Thyroid gland (tissue), 4 donors: ENCODE measurements at regions not wholly inside any gene's neighbourhood (a gene's known extent, or its start where the extent isn't known, plus 50 kb on each side); places are given as distances from the start of the nearest gene placed in this dataset.

ENCODE experiments used
- DNase-seq, 2 donors: peaks; one replicate each; pipeline ENCODE4 v3.0.0-alpha.2; 2019
- H3K27ac ChIP-seq, 3 donors: fragments of 200-600 bp; sonication (generic); 1 replicate in 2 of 3; 2 replicates in 1 of 3; pipeline ENCODE4 v1.5.1; 2016 to 2019; ENCODE audit warnings: mild to moderate bottlenecking in 1 of 3, moderate library complexity in 1 of 3
- H3K27me3 ChIP-seq: fragments of 200-600 bp; sonication (generic); one replicate; pipeline ENCODE4 v1.5.1; 2019
- H3K36me3 ChIP-seq, 2 donors: fragments of 200-600 bp; sonication (generic); one replicate each; pipeline ENCODE4 v1.5.1; 2016 to 2019
- H3K4me1 ChIP-seq, 2 donors: fragments of 200-600 bp; sonication (generic); one replicate each; pipeline ENCODE4 v1.5.1; 2017 to 2019
- H3K4me3 ChIP-seq, 3 donors: fragments of 200-600 bp; sonication (generic); replicated peaks in 1 of 3; 1 replicate in 2 of 3; 2 replicates in 1 of 3; pipeline ENCODE4 v1.5.1; 2016; ENCODE audit warnings: mild to moderate bottlenecking in 1 of 3
- H3K9me3 ChIP-seq: fragments of 200-600 bp; sonication (generic); one replicate; pipeline ENCODE4 v1.5.1; 2017
- POLR2A ChIP-seq, 2 donors: fragments of 450-650 bp; IDR thresholded peaks; one replicate each; pipeline ENCODE4 v1.6.1; 2017; ENCODE audit warnings: antibody characterized with exemption in 2 of 2, mild to moderate bottlenecking in 2 of 2, moderate library complexity in 1 of 2
- WGBS, 2 donors: methylation state at CpG; one replicate each; pipeline ENCODE4 v1.1.5; 2017; 5-methylcytosine and 5-hydroxymethylcytosine counted together
- intact Hi-C: fragments of 100-400 bp; cut with DNase I; formaldehyde crosslinking; loops from one replicate; pipeline ENCODE4 v1.15.1; 2023
- TF ChIP-seq, protein P1 (sequence below), 6 experiments: fragments of 200-600 bp in 3 of 6; fragments of 450-650 bp in 3 of 6; sonication (generic) in 3 of 6; IDR thresholded peaks; one replicate each; pipeline ENCODE4 v1.5.1; 2016 to 2019; ENCODE audit warnings: antibody characterized with exemption in 6 of 6, mild to moderate bottlenecking in 2 of 6, inconsistent platforms in 1 of 6, moderate library complexity in 1 of 6

DNA sequence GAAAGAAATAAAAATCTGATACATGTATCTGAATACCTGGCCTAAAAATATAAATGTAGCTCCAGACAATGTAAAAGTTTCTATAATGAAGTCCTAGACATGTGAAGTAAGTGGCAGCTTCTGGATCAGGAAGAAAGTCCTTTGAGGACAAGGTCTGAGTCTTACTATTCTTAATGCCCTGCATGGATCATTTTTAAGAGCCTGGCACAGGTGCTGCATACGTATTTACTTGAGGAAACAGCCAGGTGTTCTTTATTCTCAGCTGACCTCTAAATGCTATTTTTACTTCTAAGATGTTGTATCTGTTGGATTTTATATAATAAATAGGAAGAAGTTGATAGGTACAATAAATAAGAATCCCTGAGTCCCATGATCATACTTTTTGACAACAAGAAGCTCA, 750.0 kb upstream of the LUZP2 start:
- Histone ChIP-seq H3K4me1 (no peaks in the 10 kb centered on the region), H3K9me3 (no peaks in the 10 kb centered on the region), H3K36me3 (no peaks in the 10 kb centered on the region), H3K27ac (no peak overlapping the region), H3K4me3 (no peak overlapping the region), H3K27me3 (no peaks in the 10 kb centered on the region)
- WGBS, 2 donors = 66 to 77% methylated on average over 1 of the region's 1 CpG
- TF ChIP-seq, protein P1, sequence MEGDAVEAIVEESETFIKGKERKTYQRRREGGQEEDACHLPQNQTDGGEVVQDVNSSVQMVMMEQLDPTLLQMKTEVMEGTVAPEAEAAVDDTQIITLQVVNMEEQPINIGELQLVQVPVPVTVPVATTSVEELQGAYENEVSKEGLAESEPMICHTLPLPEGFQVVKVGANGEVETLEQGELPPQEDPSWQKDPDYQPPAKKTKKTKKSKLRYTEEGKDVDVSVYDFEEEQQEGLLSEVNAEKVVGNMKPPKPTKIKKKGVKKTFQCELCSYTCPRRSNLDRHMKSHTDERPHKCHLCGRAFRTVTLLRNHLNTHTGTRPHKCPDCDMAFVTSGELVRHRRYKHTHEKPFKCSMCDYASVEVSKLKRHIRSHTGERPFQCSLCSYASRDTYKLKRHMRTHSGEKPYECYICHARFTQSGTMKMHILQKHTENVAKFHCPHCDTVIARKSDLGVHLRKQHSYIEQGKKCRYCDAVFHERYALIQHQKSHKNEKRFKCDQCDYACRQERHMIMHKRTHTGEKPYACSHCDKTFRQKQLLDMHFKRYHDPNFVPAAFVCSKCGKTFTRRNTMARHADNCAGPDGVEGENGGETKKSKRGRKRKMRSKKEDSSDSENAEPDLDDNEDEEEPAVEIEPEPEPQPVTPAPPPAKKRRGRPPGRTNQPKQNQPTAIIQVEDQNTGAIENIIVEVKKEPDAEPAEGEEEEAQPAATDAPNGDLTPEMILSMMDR (IDR thresholded peaks at IDR 0.05) = no peak
- no peak for TF ChIP-seq POLR2A (IDR thresholded peaks at IDR 0.05)
- no peak for DNase-seq
- intact Hi-C loops = no loop called here

DNA sequence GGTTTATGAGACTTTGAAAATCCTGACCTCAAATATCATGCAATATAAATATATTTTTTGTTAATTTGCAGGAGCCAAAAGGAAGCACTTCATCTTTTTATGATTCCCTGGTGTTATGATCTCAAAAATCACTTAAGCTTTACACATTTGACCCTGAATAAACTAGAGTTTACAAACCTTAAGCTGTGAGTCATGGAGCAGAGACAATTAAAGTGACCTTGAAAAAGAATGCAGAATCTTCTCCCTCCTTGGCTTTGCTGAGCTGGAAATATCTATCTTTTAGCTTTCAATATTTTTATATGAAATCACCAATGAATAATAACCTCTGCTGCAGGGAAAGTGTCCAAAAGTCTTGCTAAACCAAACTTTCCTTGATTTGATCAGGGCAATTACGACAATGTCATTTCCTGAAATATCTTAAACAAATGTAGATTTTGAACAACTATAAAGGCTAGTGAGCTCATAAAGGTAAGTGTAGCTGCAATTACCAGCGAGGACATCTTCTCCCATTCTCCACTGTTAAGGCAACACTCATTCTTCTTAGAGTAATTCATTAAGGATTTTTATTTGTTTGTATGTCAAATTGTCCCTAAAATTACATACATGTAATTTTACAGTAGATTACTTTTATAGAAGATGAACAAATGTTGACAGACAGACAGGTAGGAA, 747.0 kb upstream of the LUZP2 start:
- DNase-seq = no peak
- H3K27me3 ChIP-seq = no peaks in the 10 kb centered on the region
- intact Hi-C loops = no loop called here
- no peak overlapping the region for H3K27ac ChIP-seq
- no peaks in the 10 kb centered on the region for H3K9me3 ChIP-seq
- TF ChIP-seq POLR2A (IDR thresholded peaks at IDR 0.05) = no peak
- TF ChIP-seq, protein P1 (IDR thresholded peaks at IDR 0.05) = no peak
- H3K36me3 ChIP-seq = no peaks in the 10 kb centered on the region
- no peak overlapping the region for H3K4me3 ChIP-seq
- H3K4me1 ChIP-seq = no peaks in the 10 kb centered on the region
- 77 to 82% methylated on average over 2 of the region's 2 CpGs for WGBS, 2 donors

DNA sequence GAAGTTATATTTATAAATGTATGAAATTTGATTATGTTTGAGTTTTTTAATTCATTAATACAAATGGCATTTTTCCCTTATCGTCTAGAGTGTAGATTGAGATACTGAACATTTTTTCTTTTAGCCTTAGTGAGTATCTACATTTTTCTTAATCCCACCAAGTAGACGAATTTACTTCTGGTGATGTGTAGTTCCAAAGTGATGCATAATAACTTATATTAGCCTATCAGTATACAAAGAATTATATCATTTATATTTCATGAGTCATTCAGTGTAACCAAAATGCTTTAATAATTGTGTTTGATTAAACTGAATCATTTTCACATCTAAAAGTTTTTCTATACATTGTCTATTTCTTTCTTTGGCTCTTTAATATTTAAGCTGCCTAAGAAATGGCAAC, 745.6 kb upstream of the LUZP2 start:
- no peak overlapping the region for H3K4me3 ChIP-seq
- 86 to 94% methylated on average over 2 of the region's 2 CpGs for WGBS, 2 donors
- no peak overlapping the region for H3K27ac ChIP-seq
- no peak for TF ChIP-seq POLR2A (IDR thresholded peaks at IDR 0.05)
- TF ChIP-seq, protein P1 (IDR thresholded peaks at IDR 0.05) = no peak
- no peak for DNase-seq
- no peaks in the 10 kb centered on the region for H3K36me3 ChIP-seq
- no peaks in the 10 kb centered on the region for H3K4me1 ChIP-seq
- intact Hi-C loops = no loop called here
- H3K9me3 ChIP-seq = no peaks in the 10 kb centered on the region
- H3K27me3 ChIP-seq = no peaks in the 10 kb centered on the region

DNA sequence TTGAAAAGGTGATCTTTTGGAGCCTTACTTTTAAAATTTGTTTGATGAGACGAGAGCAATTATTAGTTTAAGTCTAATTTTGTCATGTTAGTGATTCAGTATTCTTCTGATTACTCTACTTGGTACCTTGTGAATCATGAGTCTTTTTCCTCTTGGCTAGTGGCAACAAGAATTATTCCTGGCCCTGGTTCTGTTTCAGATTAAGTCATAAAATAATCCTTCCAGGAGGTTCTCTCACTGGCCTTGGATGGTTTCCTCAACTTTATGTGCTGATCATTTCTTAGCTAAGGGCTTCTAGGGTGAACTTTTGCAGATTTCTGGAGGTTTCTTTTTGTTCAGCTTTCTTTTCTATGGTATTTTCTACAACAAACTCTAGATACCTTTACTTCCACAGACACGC, 741.8 kb upstream of the LUZP2 start:
- Histone ChIP-seq H3K36me3 (no peaks in the 10 kb centered on the region), H3K4me1 (no peaks in the 10 kb centered on the region), H3K27ac (no peak overlapping the region), H3K27me3 (no peaks in the 10 kb centered on the region), H3K9me3 (no peaks in the 10 kb centered on the region), H3K4me3 (no peak overlapping the region)
- 90 to 94% methylated on average over 2 of the region's 2 CpGs for WGBS, 2 donors
- intact Hi-C loops = no loop called here
- DNase-seq = no peak
- TF ChIP-seq, protein P1 (IDR thresholded peaks at IDR 0.05) = no peak
- no peak for TF ChIP-seq POLR2A (IDR thresholded peaks at IDR 0.05)

DNA sequence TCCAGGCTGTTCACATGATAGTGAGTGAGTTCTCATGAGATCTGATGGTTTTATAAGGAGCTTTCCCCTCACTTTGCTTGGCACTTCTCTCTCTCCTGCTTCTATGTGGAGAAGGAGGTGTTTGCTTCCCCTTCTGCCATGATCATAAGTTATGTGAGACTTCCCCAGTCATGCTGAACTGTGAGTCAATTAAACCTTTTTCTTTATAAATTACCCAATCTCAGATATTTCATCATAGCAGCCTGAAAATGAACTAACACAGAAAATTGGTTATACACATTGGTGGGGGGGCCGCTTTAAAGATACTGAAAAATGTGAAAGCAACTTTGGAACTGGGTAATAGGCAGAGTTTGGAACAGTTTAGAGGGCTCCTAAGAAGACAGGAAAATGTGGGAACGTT, 741.1 kb upstream of the LUZP2 start:
- DNase-seq = no peak
- Histone ChIP-seq H3K4me1 (no peaks in the 10 kb centered on the region), H3K4me3 (no peak overlapping the region), H3K27me3 (no peaks in the 10 kb centered on the region), H3K9me3 (no peaks in the 10 kb centered on the region), H3K27ac (no peak overlapping the region), H3K36me3 (no peaks in the 10 kb centered on the region)
- WGBS, 2 donors = 74 to 78% methylated on average over 2 of the region's 2 CpGs
- intact Hi-C loops = no loop called here
- TF ChIP-seq POLR2A (IDR thresholded peaks at IDR 0.05) = no peak
- TF ChIP-seq, protein P1 (IDR thresholded peaks at IDR 0.05) = no peak
